GM12878 (cell line): ENCODE measurements at regions not wholly inside any gene's neighbourhood (a gene's known extent, or its start where the extent isn't known, plus 50 kb on each side); places are given as distances from the start of the nearest gene placed in this dataset.

ENCODE experiments used
- ATAC-seq: fragments of 200-7000 bp; cut with Tn5 transposase; 3 replicates; pipeline ENCODE4 v1.9.1; 2020; ENCODE audit warnings: mild to moderate bottlenecking, moderate library complexity
- BruUV-seq: library from RNA; stranded (reverse); fragments of 400-500 nt; replicated peaks from 2 replicates; lab custom pipeline; 2021; lab: Mats Ljungman, UMichigan
- CTCF ChIA-PET: fragments of 300-600 bp; sonication (Branson Sonifier 250); formaldehyde crosslinking; extraction: SDS; loops from one replicate; lab custom pipeline; 2021; ENCODE audit warnings: inconsistent platforms; lab: Yijun Ruan, JAX
- POLR2A ChIA-PET: fragments of 350-600 bp; formaldehyde crosslinking; extraction: SDS; loops from one replicate; lab custom pipeline; 2021; ENCODE audit warnings: inconsistent platforms; lab: Charles Lee
- RAD21 ChIA-PET: fragments of 300-600 bp; sonication (Branson Sonifier 250); formaldehyde crosslinking; loops from one replicate; lab custom pipeline; 2023; ENCODE audit warnings: antibody characterized with exemption; ENCODE audit not compliant: unreplicated experiment; lab: Charles Lee
- SMC1A ChIA-PET: fragments of 300-600 bp; sonication (Branson Sonifier 250); formaldehyde crosslinking; loops from one replicate; lab custom pipeline; 2023; ENCODE audit not compliant: unreplicated experiment, uncharacterized antibody; lab: Charles Lee
- DNase-seq: peaks from one replicate; pipeline ENCODE4 v3.0.0-alpha.2; 2011; ENCODE audit warnings: low read depth, low spot score
- FAIRE-seq: peaks from 3 replicates; lab custom pipeline; 2011; peaks lifted over from hg19 to GRCh38; lab: Jason Lieb, UNC
- H2AFZ ChIP-seq: 2 replicates; pipeline ENCODE4 v1.6.0; 2011; ENCODE audit warnings: low read depth, low read length, control low read depth; ENCODE audit not compliant: control insufficient read depth
- H3K27ac ChIP-seq: 2 replicates; pipeline ENCODE4 v1.5.1; 2011; ENCODE audit warnings: control low read depth; ENCODE audit not compliant: control insufficient read depth, insufficient read depth
- H3K27me3 ChIP-seq, 2 experiments: replicated peaks in 1 of 2; 2 replicates each; pipeline versions ENCODE4 v1.6.0 to v1.6.1; 2011; ENCODE audit warnings: low read length in 1 of 2; ENCODE audit not compliant: control insufficient read depth in 2 of 2, insufficient read depth in 2 of 2
- H3K36me3 ChIP-seq, 2 experiments: 2 replicates each; pipeline ENCODE4 v1.5.1; 2011; ENCODE audit warnings: low read length in 1 of 2; ENCODE audit not compliant: control insufficient read depth in 2 of 2, insufficient read depth in 2 of 2
- H3K4me1 ChIP-seq: 2 replicates; pipeline ENCODE4 v1.6.1; 2011; ENCODE audit warnings: mild to moderate bottlenecking, low read length, moderate library complexity, mixed read lengths; ENCODE audit not compliant: control insufficient read depth, insufficient read depth
- H3K4me2 ChIP-seq: 2 replicates; pipeline ENCODE4 v1.6.0; 2011; ENCODE audit warnings: control low read depth; ENCODE audit not compliant: control insufficient read depth, insufficient read depth
- H3K4me3 ChIP-seq: fragments of 200-600 bp; sonication (generic); 2 replicates; pipeline ENCODE4 v1.5.1; 2016
- H3K79me2 ChIP-seq: 2 replicates; pipeline ENCODE4 v1.6.0; 2011; ENCODE audit warnings: low read length; ENCODE audit not compliant: control insufficient read depth, insufficient read depth
- H3K9ac ChIP-seq: 2 replicates; pipeline ENCODE4 v1.8.0; 2011; ENCODE audit warnings: low read length, control low read depth, mixed read lengths; ENCODE audit not compliant: control insufficient read depth, insufficient read depth
- H3K9me3 ChIP-seq: replicated peaks from 3 replicates; pipeline ENCODE4 v1.5.1; 2011; ENCODE audit warnings: mild to moderate bottlenecking, low read length; ENCODE audit not compliant: control insufficient read depth, insufficient read depth
- H4K20me1 ChIP-seq: 2 replicates; pipeline ENCODE4 v1.6.0; 2011; ENCODE audit not compliant: control insufficient read depth, insufficient read depth
- ASH2L ChIP-seq: fragments of 300-600, 200-600 bp; sonication (generic); IDR thresholded peaks from 2 replicates; pipeline ENCODE4 v1.6.1; 2017; ENCODE audit warnings: low read depth, mild to moderate bottlenecking, borderline replicate concordance
- BHLHE40 ChIP-seq, 2 experiments: fragments of 450-650 bp in 1 of 2; IDR thresholded peaks; 2 replicates each; pipeline ENCODE4 v1.6.1; 2011 to 2017; ENCODE audit warnings: low read depth in 2 of 2, borderline replicate concordance in 1 of 2, improper control_type of control experiment in 1 of 2, low read length in 1 of 2, mild to moderate bottlenecking in 1 of 2
- CEBPB ChIP-seq, 2 experiments: fragments of 150-350 bp in 1 of 2; IDR thresholded peaks; 2 replicates each; pipeline ENCODE4 v1.6.1; 2012 to 2014; ENCODE audit warnings: low read depth in 2 of 2, low read length in 2 of 2, borderline replicate concordance in 1 of 2, inconsistent platforms in 1 of 2
- HDAC6 ChIP-seq: fragments of 200-600 bp; sonication (generic); IDR thresholded peaks from one replicate; pipeline ENCODE4 v1.8.0; 2017; ENCODE audit warnings: antibody characterized with exemption; ENCODE audit not compliant: unreplicated experiment
- NFYA ChIP-seq: IDR thresholded peaks from 2 replicates; pipeline ENCODE4 v1.6.1; 2011; ENCODE audit warnings: low read depth, mild to moderate bottlenecking, low read length, improper control_type of control experiment, borderline replicate concordance
- NR2C2 ChIP-seq: IDR thresholded peaks from 2 replicates; pipeline ENCODE4 v1.6.1; 2011; ENCODE audit warnings: borderline replicate concordance, low read depth; ENCODE audit not compliant: control insufficient read depth, insufficient read length
- NR2F1 ChIP-seq: fragments of 450-650 bp; conservative IDR thresholded peaks from 2 replicates; pipeline ENCODE4 v1.6.1; 2017; ENCODE audit warnings: mild to moderate bottlenecking
- RCOR1 ChIP-seq: conservative IDR thresholded peaks from 2 replicates; pipeline ENCODE4 v1.6.1; 2012; ENCODE audit warnings: low read depth, low read length, improper control_type of control experiment
- SRF ChIP-seq, 2 experiments: IDR thresholded peaks; 2 replicates each; pipeline ENCODE4 v1.6.1; 2011; ENCODE audit warnings: low read depth in 2 of 2, low read length in 2 of 2, mild to moderate bottlenecking in 1 of 2, moderate library complexity in 1 of 2
- ZZZ3 ChIP-seq: IDR thresholded peaks from 2 replicates; pipeline ENCODE4 v1.6.1; 2011; ENCODE audit warnings: low read depth; ENCODE audit not compliant: control insufficient read depth, insufficient read length
- WGBS: methylation state at CpG from one replicate; pipeline ENCODE4 v1.1.6; 2016; ENCODE audit warnings: low lambda C conversion rate; ENCODE audit not compliant: insufficient replicate concordance, insufficient coverage; ENCODE audit errors: missing lambda C conversion rate; 5-methylcytosine and 5-hydroxymethylcytosine counted together
- in situ Hi-C: fragments of 300-500 bp; cut with MboI; formaldehyde crosslinking; loops from 9 replicates; pipeline ENCODE4 v1.14.3; 2018; ENCODE audit warnings: mixed read lengths
- intact Hi-C: fragments of 100-400 bp; cut with micrococcal nuclease; formaldehyde crosslinking; loops from one replicate; pipeline ENCODE4 v1.14.2; 2022; ENCODE audit not compliant: unreplicated experiment
- TF ChIP-seq, protein P1 (sequence below): fragments of 450-650 bp; IDR thresholded peaks from 2 replicates; pipeline ENCODE4 v1.6.1; 2017; ENCODE audit warnings: antibody characterized with exemption, mild to moderate bottlenecking, moderate library complexity
- TF ChIP-seq, protein P2 (sequence below): IDR thresholded peaks from 2 replicates; pipeline ENCODE4 v1.6.1; 2012; ENCODE audit warnings: low read length, inconsistent platforms
- TF ChIP-seq, protein P3 (sequence below): fragments of 150-350 bp; IDR thresholded peaks from 2 replicates; pipeline ENCODE4 v1.6.1; 2016; ENCODE audit warnings: low read depth, low read length

DNA sequence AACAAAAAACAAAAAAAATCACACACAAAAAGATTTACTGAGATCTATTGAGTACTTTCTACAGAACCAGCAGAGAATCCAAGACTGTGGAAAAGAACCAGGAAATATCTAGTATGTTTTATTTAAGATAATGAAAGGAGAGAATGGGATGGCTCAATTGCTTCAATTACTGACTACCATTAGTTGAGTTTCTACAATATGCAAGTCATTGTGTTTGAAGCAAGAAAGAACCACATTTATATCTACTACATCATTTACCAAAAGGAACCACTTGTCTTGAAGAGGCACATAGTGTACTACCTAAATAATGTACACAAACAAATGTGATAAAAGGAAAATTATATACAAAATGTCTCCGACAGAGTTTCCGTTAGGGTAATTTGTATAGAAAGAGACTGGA is 325.9 kb upstream of the TNC start:
- no peaks in the 10 kb centered on the region for H3K79me2 ChIP-seq
- in situ Hi-C loops (no loop called here), intact Hi-C loops (no loop called here)
- no peaks in the 10 kb centered on the region for H3K27me3 ChIP-seq
- H3K4me1 ChIP-seq: no peaks in the 10 kb centered on the region
- ChIA-PET CTCF (no interaction called here), POLR2A (no interaction called here), SMC1A (interaction anchor here (0.8 kb wide), 1 partner anchor 218 kb away, joined by 3 read pairs; no protein-coding TSS in a partner anchor), RAD21 (no interaction called here)
- H3K4me2 ChIP-seq: no peak overlapping the region
- no peaks in the 10 kb centered on the region for H3K9me3 ChIP-seq
- no peak overlapping the region for H3K9ac ChIP-seq
- no peak for ATAC-seq
- no peaks in the 10 kb centered on the region for H4K20me1 ChIP-seq
- BruUV-seq: no TSS peak
- FAIRE-seq: no peak
- no peak for DNase-seq
- 75% methylated on average over 2 of the region's 2 CpGs for WGBS
- no peak overlapping the region for H2AFZ ChIP-seq
- no peak overlapping the region for H3K27ac ChIP-seq
- no peak overlapping the region for H3K4me3 ChIP-seq
- H3K36me3 ChIP-seq: no peaks in the 10 kb centered on the region
- no peak for TF ChIP-seq NR2F1
- TF ChIP-seq NFYA: no peak
- no peak for TF ChIP-seq ASH2L
- TF ChIP-seq SRF (IDR thresholded peaks at IDR 0.05; ENCODE audit: low read depth in 2 of 2, low read length in 2 of 2): no peak
- TF ChIP-seq BHLHE40 (IDR thresholded peaks at IDR 0.05; ENCODE audit: borderline replicate concordance in 1 of 2, low read depth in 2 of 2, low read length in 1 of 2): no peak
- TF ChIP-seq, protein P1, sequence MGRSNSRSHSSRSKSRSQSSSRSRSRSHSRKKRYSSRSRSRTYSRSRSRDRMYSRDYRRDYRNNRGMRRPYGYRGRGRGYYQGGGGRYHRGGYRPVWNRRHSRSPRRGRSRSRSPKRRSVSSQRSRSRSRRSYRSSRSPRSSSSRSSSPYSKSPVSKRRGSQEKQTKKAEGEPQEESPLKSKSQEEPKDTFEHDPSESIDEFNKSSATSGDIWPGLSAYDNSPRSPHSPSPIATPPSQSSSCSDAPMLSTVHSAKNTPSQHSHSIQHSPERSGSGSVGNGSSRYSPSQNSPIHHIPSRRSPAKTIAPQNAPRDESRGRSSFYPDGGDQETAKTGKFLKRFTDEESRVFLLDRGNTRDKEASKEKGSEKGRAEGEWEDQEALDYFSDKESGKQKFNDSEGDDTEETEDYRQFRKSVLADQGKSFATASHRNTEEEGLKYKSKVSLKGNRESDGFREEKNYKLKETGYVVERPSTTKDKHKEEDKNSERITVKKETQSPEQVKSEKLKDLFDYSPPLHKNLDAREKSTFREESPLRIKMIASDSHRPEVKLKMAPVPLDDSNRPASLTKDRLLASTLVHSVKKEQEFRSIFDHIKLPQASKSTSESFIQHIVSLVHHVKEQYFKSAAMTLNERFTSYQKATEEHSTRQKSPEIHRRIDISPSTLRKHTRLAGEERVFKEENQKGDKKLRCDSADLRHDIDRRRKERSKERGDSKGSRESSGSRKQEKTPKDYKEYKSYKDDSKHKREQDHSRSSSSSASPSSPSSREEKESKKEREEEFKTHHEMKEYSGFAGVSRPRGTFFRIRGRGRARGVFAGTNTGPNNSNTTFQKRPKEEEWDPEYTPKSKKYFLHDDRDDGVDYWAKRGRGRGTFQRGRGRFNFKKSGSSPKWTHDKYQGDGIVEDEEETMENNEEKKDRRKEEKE: no peak
- TF ChIP-seq, protein P2, sequence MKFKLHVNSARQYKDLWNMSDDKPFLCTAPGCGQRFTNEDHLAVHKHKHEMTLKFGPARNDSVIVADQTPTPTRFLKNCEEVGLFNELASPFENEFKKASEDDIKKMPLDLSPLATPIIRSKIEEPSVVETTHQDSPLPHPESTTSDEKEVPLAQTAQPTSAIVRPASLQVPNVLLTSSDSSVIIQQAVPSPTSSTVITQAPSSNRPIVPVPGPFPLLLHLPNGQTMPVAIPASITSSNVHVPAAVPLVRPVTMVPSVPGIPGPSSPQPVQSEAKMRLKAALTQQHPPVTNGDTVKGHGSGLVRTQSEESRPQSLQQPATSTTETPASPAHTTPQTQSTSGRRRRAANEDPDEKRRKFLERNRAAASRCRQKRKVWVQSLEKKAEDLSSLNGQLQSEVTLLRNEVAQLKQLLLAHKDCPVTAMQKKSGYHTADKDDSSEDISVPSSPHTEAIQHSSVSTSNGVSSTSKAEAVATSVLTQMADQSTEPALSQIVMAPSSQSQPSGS: no peak
- TF ChIP-seq HDAC6: no peak
- TF ChIP-seq, protein P3, sequence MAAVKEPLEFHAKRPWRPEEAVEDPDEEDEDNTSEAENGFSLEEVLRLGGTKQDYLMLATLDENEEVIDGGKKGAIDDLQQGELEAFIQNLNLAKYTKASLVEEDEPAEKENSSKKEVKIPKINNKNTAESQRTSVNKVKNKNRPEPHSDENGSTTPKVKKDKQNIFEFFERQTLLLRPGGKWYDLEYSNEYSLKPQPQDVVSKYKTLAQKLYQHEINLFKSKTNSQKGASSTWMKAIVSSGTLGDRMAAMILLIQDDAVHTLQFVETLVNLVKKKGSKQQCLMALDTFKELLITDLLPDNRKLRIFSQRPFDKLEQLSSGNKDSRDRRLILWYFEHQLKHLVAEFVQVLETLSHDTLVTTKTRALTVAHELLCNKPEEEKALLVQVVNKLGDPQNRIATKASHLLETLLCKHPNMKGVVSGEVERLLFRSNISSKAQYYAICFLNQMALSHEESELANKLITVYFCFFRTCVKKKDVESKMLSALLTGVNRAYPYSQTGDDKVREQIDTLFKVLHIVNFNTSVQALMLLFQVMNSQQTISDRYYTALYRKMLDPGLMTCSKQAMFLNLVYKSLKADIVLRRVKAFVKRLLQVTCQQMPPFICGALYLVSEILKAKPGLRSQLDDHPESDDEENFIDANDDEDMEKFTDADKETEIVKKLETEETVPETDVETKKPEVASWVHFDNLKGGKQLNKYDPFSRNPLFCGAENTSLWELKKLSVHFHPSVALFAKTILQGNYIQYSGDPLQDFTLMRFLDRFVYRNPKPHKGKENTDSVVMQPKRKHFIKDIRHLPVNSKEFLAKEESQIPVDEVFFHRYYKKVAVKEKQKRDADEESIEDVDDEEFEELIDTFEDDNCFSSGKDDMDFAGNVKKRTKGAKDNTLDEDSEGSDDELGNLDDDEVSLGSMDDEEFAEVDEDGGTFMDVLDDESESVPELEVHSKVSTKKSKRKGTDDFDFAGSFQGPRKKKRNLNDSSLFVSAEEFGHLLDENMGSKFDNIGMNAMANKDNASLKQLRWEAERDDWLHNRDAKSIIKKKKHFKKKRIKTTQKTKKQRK: no peak
- TF ChIP-seq NR2C2: no peak
- TF ChIP-seq RCOR1: no peak
- TF ChIP-seq ZZZ3: no peak
- no peak for TF ChIP-seq CEBPB (IDR thresholded peaks at IDR 0.05; ENCODE audit: borderline replicate concordance in 1 of 2, low read depth in 2 of 2, low read length in 2 of 2)
